PC-3 (cell line): ENCODE measurements at regions not wholly inside any gene's neighbourhood (a gene's known extent, or its start where the extent isn't known, plus 50 kb on each side); places are given as distances from the start of the nearest gene placed in this dataset.

Experiments used
- CTCF ChIP-seq: fragments of 300-600 bp; sonication (generic); conservative IDR thresholded peaks from 2 replicates; pipeline ENCODE4 v1.5.1; 2017; ENCODE audit warnings: antibody characterized with exemption, low read depth, mild to moderate bottlenecking, low read length
- EZH2 ChIP-seq: fragments of 300-600 bp; sonication (generic); IDR thresholded peaks from one replicate; pipeline ENCODE4 v1.6.1; 2017; ENCODE audit warnings: antibody characterized with exemption, mild to moderate bottlenecking, low read length; ENCODE audit not compliant: unreplicated experiment

GRCh38 chr3:24679429-24679828, 184.8 kb upstream of the THRB start:
- TF ChIP-seq CTCF (no peak), EZH2 (no peak)
